NCI-H446 (cell line): ENCODE measurements at regions not wholly inside any gene's neighbourhood (a gene's known extent, or its start where the extent isn't known, plus 50 kb on each side); places are given as distances from the start of the nearest gene placed in this dataset.
A peak's percentile ranks its signal among the peaks of the same experiment; 100 is the strongest.
"Not testable (repeated sequence)": the region's sequence is repeated elsewhere in the genome, so short reads cannot be mapped to it uniquely, and the experiment has no call there.

Source experiments
- DNase-seq, 2 experiments: peaks; one replicate each; lab custom pipeline; 2025; lab: John Stamatoyannopoulos, UW

- not testable (repeated sequence) for DNase-seq
Measured at GRCh38 chr6:114928731-114929130, 585.9 kb upstream of the HS3ST5 start.

- DNase-seq: no peak
Measured at GRCh38 chr6:114906096-114906495, 563.3 kb upstream of the HS3ST5 start.

DNA sequence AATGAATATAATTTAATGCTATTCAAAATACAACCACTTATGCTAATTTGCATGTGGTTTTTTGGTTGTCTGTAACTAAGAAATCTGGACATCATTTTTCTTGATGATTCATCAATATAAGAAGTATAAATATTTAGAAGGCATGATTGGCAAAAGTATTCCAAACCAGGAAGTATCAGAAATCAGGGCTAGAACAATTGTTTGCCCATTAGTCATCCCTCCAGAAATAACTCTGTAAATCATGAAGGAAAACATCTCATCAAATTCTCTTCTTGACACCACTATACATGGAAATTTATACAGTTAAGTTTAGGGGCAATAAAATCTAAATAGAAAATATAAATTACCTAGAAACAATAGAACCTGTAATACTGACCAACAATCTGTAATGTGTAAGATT is 554.7 kb upstream of the HS3ST5 start:
- no peak for DNase-seq

- no peak for DNase-seq
Measured at GRCh38 chr6:114892211-114892610, 549.4 kb upstream of the HS3ST5 start.

DNA sequence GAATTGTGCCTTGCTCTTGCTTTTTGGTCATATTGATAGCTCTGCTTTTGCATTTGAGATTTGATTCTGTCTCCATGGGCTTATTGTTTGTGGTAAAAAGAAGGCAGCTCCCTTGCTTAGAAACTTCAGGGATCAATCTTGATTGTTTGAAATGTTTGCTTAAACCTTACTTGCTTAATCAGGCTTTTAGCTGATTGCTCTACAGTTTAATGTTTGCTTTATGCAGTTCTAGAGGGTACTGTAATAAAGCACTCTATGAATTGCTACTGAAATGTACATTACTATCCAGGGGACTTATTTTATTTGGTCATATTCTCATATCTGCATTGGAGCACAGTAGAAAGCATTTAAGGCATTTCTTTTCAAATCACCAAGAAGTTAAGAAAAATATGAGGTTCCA is 545.4 kb upstream of the HS3ST5 start:
- no peak for DNase-seq

DNA sequence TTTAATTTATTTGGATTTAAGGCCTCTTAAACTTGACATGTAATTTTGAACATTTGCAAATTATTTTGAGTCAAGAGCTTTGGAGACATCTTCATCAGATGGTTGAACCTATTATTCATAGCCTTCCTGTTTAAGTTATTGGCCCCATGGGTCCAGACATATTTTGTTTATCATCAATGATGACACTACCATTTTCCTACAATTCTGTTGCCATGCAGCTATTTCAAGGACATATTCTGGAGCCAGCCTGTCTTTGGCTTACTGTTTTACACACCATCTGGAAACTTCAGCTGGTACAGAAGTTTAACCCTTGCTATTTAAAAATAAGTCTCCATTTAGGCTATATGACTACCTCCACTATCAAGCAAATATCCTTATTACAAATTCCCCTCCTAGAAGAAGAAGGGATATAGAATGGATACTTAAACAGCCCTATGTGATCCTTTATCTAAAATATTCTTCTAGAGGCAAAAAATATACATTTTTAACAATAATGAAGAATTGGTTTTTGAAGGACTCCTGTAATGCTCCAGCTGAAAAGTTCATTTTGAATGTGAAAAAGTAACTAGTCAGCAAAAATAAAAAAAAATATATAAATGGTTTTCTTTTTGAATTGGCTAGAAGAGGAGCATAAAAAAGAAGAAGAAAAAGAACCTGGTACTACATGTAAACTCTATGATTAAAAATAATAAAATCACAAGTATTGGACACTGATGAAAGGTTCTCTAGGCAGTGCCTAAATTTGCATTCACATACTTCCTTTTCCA is 544.0 kb upstream of the HS3ST5 start:
- peak; percentile 75 to 79 for DNase-seq

GRCh38 chr6:114879693-114880092 is 536.9 kb upstream of the HS3ST5 start:
- no peak for DNase-seq

DNA sequence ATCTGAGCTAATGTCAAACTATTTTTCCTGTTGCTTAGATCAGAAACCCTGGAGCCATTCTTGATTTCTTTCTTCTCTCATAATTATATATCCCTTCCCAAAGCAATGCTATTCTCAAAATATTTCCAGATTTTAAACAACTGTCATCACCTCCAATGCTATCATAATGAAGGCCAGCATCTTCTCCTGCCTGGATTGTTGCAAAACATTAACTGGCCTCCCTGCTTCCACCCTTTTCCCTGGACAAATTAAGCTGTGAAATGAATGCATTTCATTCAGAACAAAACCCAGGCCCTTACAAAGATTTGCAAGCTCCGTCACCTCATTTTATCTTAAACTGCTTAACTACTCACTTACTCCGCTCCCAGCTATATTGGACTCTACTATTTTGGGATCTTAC is 535.3 kb upstream of the HS3ST5 start:
- no peak for DNase-seq

GRCh38 chr6:114874410-114874809 is 531.6 kb upstream of the HS3ST5 start:
- no peak for DNase-seq

DNA sequence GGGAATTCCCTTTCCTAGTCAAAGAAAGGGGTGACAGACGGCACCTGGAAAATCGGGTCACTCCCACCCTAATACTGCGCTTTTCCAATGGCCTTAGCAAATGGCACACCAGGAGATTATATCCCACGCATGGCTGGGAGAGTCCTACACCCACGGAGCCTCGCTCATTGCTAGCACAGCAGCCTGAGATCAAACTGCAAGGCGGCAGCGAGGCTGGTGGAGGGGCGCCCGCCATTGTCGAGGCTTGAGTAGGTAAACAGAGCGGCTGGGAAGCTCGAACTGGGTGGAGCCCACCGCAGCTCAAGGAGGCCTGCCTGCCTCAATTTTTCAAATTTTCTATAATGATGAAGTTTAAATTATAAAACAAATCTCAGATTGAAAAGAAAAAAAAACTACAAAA is 522.7 kb upstream of the HS3ST5 start:
- not testable (repeated sequence) for DNase-seq

- no peak for DNase-seq
Measured at GRCh38 chr6:114863610-114864009, 520.8 kb upstream of the HS3ST5 start.

- no peak for DNase-seq
Measured at GRCh38 chr6:114862819-114863218, 520.0 kb upstream of the HS3ST5 start.

DNA sequence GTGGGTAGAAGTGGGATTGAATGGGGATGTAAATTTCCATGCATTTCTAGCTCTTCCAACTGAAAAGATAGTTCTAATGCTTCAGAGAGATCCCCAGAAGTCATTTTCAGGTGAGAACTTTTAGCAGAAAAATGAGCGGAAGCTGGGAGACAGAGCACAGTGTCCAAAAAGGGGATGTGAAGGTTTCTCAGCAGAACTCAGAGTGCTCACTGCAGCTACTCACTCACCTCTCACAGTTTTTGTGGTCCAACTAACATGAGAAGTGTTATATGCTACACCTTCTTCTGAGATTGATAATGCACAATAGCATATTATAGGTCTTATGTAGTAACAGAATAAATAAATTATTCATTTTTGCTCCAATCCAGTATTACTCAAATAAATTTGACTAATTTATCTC is 519.2 kb upstream of the HS3ST5 start:
- DNase-seq: no peak

- no peak for DNase-seq
Measured at GRCh38 chr6:114844359-114844758, 501.5 kb upstream of the HS3ST5 start.

GRCh38 chr6:114839019-114839418 is 496.2 kb upstream of the HS3ST5 start:
- DNase-seq: no peak

GRCh38 chr6:114833211-114833610 is 490.4 kb upstream of the HS3ST5 start:
- no peak for DNase-seq

- no peak for DNase-seq
Measured at GRCh38 chr6:114830515-114830914, 487.7 kb upstream of the HS3ST5 start.

DNA sequence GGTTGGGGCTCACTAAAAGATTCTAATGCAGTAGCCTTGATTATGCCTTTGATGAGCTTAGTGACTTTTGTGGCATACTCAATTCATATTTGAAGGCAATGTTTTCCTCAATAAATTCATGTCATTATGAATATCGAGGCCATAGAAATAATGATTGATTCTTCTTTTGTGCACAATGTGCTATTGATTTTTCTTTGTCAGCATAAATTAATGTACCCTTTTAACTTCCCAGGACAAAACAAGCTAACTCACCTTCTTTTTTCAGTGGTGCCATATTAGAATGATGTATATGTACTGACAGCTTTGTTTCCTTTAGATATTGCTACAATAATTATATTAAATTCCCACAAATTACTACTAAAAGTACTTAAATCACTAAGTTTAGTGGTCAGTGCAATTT is 484.3 kb upstream of the HS3ST5 start:
- DNase-seq: no peak

DNA sequence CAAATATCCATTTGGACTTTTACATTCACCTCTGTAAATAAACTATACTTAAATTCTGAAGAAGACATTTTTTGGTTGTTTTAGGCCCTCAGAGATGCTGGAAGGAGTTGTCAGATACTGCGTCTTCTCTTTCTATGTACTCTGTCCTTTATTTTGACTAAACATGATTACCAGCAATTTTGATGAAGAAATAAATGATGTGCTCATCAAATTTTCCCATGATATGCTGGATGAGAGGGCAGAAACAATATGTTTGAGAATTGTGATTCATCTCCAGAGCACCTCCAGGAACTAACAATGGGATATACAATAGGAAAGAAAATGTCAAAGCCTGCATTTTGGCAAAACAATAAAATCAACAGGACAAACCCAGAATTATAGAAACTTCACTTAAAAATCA is 481.6 kb upstream of the HS3ST5 start:
- DNase-seq: no peak

GRCh38 chr6:114816678-114817077 is 473.9 kb upstream of the HS3ST5 start:
- no peak for DNase-seq

DNA sequence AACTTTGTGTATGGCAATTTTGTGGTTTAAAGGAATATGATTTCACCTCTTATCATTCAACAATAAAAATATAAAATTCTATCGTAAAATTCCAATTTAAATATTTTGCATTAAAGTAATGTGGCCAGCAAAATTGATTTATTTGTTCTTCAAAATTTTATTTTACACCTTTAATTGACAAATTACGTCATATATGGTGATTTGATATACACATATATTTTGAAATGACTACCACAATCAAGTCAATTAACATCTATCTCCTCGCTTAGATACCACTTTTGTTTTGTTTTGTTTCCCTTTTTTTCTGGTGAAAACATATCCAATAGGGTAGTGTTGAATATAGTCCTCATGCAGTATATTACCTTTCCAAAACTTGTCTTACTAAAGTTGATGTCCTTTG is 467.6 kb upstream of the HS3ST5 start:
- DNase-seq: no peak

- DNase-seq: not testable (repeated sequence)
Measured at GRCh38 chr6:114805426-114805825, 462.6 kb upstream of the HS3ST5 start.

DNA sequence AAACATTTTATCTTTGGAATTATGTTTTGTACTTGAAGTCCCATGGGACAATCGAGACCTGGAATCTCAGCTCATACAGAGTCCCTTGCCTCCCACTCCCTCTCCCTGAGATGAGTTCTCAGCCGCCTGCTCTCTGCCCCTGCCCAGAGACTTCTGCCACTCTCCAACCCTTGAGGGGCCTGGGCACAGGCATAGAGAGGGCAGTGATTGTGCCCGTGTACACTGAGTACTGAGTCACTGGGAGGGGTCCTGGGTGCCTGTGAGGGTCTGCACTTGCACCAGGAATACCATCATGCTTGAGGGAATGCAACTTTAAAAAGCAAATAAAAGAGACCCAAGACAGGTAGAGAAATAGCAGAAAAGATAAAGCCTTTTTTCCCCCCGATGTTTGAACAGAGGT is 453.8 kb upstream of the HS3ST5 start:
- no peak for DNase-seq

DNA sequence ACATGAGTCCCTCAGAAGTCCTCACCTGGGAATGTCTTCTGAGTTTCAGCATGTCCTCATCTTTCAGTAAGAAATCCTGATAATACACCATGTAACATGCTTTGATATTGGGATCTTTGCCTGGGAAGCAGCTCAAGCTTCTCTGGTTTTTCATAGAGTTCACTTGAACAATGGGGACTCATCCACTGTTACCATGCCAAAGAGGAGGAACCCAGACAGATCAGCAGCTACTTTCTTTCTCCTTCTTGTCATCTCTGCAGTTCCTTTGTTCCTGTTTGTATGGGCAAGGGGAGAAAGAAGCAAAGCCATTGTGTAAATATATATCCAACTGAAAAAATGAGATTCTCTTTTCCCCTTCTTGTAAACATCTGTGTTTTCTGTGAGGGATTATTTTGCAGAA is 450.6 kb upstream of the HS3ST5 start:
- DNase-seq: no peak
